ENCODE measurements at regions not wholly inside any gene's neighbourhood (a gene's known extent, or its start where the extent isn't known, plus 50 kb on each side); places are given as distances from the start of the nearest gene placed in this dataset.

DNA sequence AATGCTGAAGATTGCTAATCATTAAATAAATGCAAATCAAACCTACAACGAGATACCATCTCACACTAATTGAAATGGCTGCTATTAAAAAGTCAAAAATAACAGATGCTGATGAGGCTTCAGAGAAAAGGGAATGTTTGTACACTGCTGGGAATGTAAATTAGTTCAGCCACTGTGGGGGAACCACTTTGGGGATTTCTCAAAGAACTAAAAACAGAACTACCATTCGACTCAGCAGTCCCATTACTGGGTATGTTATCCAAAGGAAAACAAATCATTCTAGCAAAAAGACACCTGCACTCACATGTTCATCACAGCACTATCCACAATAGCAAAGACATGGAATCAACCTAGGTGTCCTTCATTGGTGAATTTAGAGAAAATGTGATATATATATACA, 379.0 kb upstream of the CNTNAP2 start:
- TF ChIP-seq, protein P1, sequence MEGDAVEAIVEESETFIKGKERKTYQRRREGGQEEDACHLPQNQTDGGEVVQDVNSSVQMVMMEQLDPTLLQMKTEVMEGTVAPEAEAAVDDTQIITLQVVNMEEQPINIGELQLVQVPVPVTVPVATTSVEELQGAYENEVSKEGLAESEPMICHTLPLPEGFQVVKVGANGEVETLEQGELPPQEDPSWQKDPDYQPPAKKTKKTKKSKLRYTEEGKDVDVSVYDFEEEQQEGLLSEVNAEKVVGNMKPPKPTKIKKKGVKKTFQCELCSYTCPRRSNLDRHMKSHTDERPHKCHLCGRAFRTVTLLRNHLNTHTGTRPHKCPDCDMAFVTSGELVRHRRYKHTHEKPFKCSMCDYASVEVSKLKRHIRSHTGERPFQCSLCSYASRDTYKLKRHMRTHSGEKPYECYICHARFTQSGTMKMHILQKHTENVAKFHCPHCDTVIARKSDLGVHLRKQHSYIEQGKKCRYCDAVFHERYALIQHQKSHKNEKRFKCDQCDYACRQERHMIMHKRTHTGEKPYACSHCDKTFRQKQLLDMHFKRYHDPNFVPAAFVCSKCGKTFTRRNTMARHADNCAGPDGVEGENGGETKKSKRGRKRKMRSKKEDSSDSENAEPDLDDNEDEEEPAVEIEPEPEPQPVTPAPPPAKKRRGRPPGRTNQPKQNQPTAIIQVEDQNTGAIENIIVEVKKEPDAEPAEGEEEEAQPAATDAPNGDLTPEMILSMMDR (IDR thresholded peaks at IDR 0.05; ENCODE audit: poor library complexity, severe bottlenecking) = no peak
- TF ChIP-seq POLR2AphosphoS5 (IDR thresholded peaks at IDR 0.05) (no peak), EZH2 (IDR thresholded peaks at IDR 0.05; ENCODE audit: borderline replicate concordance, insufficient read depth, low read length, poor library complexity, severe bottlenecking) (no peak), TAF1 (IDR thresholded peaks at IDR 0.05; ENCODE audit: low read depth) (no peak)
- TF ChIP-seq, protein P2, sequence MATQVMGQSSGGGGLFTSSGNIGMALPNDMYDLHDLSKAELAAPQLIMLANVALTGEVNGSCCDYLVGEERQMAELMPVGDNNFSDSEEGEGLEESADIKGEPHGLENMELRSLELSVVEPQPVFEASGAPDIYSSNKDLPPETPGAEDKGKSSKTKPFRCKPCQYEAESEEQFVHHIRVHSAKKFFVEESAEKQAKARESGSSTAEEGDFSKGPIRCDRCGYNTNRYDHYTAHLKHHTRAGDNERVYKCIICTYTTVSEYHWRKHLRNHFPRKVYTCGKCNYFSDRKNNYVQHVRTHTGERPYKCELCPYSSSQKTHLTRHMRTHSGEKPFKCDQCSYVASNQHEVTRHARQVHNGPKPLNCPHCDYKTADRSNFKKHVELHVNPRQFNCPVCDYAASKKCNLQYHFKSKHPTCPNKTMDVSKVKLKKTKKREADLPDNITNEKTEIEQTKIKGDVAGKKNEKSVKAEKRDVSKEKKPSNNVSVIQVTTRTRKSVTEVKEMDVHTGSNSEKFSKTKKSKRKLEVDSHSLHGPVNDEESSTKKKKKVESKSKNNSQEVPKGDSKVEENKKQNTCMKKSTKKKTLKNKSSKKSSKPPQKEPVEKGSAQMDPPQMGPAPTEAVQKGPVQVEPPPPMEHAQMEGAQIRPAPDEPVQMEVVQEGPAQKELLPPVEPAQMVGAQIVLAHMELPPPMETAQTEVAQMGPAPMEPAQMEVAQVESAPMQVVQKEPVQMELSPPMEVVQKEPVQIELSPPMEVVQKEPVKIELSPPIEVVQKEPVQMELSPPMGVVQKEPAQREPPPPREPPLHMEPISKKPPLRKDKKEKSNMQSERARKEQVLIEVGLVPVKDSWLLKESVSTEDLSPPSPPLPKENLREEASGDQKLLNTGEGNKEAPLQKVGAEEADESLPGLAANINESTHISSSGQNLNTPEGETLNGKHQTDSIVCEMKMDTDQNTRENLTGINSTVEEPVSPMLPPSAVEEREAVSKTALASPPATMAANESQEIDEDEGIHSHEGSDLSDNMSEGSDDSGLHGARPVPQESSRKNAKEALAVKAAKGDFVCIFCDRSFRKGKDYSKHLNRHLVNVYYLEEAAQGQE (IDR thresholded peaks at IDR 0.05; ENCODE audit: borderline replicate concordance) = no peak

All from neural cell (in vitro differentiated cells).